ENCODE measurements at regions not wholly inside any gene's neighbourhood (a gene's known extent, or its start where the extent isn't known, plus 50 kb on each side); places are given as distances from the start of the nearest gene placed in this dataset.

- TF ChIP-seq RAD21 (IDR thresholded peaks at IDR 0.05) (no peak), SP1 (IDR thresholded peaks at IDR 0.05) (no peak), CTCF (IDR thresholded peaks at IDR 0.05; ENCODE audit: low read depth, low read length, missing input control) (no peak), EGR1 (IDR thresholded peaks at IDR 0.05; ENCODE audit: low read depth in 2 of 2) (no peak), TAF1 (conservative IDR thresholded peaks at IDR 0.05) (no peak), GABPA (IDR thresholded peaks at IDR 0.05 in 1 of 2, conservative IDR thresholded peaks at IDR 0.05 in 1 of 2) (no peak), MAX (IDR thresholded peaks at IDR 0.05) (no peak), YY1 (IDR thresholded peaks at IDR 0.05) (no peak), HNF4A (conservative IDR thresholded peaks at IDR 0.05) (no peak), JUND (IDR thresholded peaks at IDR 0.05) (no peak), HNF4G (IDR thresholded peaks at IDR 0.05) (no peak), ATF3 (IDR thresholded peaks at IDR 0.05) (no peak)
- TF ChIP-seq, protein P1, sequence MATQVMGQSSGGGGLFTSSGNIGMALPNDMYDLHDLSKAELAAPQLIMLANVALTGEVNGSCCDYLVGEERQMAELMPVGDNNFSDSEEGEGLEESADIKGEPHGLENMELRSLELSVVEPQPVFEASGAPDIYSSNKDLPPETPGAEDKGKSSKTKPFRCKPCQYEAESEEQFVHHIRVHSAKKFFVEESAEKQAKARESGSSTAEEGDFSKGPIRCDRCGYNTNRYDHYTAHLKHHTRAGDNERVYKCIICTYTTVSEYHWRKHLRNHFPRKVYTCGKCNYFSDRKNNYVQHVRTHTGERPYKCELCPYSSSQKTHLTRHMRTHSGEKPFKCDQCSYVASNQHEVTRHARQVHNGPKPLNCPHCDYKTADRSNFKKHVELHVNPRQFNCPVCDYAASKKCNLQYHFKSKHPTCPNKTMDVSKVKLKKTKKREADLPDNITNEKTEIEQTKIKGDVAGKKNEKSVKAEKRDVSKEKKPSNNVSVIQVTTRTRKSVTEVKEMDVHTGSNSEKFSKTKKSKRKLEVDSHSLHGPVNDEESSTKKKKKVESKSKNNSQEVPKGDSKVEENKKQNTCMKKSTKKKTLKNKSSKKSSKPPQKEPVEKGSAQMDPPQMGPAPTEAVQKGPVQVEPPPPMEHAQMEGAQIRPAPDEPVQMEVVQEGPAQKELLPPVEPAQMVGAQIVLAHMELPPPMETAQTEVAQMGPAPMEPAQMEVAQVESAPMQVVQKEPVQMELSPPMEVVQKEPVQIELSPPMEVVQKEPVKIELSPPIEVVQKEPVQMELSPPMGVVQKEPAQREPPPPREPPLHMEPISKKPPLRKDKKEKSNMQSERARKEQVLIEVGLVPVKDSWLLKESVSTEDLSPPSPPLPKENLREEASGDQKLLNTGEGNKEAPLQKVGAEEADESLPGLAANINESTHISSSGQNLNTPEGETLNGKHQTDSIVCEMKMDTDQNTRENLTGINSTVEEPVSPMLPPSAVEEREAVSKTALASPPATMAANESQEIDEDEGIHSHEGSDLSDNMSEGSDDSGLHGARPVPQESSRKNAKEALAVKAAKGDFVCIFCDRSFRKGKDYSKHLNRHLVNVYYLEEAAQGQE (IDR thresholded peaks at IDR 0.05) = no peak
- TF ChIP-seq, protein P2, sequence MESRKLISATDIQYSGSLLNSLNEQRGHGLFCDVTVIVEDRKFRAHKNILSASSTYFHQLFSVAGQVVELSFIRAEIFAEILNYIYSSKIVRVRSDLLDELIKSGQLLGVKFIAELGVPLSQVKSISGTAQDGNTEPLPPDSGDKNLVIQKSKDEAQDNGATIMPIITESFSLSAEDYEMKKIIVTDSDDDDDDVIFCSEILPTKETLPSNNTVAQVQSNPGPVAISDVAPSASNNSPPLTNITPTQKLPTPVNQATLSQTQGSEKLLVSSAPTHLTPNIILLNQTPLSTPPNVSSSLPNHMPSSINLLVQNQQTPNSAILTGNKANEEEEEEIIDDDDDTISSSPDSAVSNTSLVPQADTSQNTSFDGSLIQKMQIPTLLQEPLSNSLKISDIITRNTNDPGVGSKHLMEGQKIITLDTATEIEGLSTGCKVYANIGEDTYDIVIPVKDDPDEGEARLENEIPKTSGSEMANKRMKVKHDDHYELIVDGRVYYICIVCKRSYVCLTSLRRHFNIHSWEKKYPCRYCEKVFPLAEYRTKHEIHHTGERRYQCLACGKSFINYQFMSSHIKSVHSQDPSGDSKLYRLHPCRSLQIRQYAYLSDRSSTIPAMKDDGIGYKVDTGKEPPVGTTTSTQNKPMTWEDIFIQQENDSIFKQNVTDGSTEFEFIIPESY (IDR thresholded peaks at IDR 0.05) = no peak
Measured at GRCh38 chr13:61797397-61797796, 381.7 kb upstream of the PCDH20 start.

Measured in liver (tissue), 3 donors.